GM12878 (cell line): ENCODE measurements at regions not wholly inside any gene's neighbourhood (a gene's known extent, or its start where the extent isn't known, plus 50 kb on each side); places are given as distances from the start of the nearest gene placed in this dataset.

Experiments
- BCL11A ChIP-seq: IDR thresholded peaks from 2 replicates; pipeline ENCODE4 v1.6.1; 2011; ENCODE audit warnings: low read depth, low read length
- CEBPZ ChIP-seq: fragments of 150-350 bp; IDR thresholded peaks from 2 replicates; pipeline ENCODE4 v1.6.1; 2016; ENCODE audit warnings: low read depth, low read length
- CUX1 ChIP-seq: IDR thresholded peaks from 2 replicates; pipeline ENCODE4 v1.6.1; 2012; ENCODE audit warnings: improper control_type of control experiment, low read depth, low read length; ENCODE audit not compliant: insufficient replicate concordance
- FOS ChIP-seq: IDR thresholded peaks from 3 replicates; pipeline ENCODE4 v1.6.1; 2011; ENCODE audit warnings: borderline replicate concordance; ENCODE audit not compliant: insufficient read length; ENCODE audit errors: extremely low read depth
- IRF5 ChIP-seq: fragments of 450-650 bp; IDR thresholded peaks from 2 replicates; pipeline ENCODE4 v1.6.1; 2017; ENCODE audit warnings: borderline replicate concordance
- PRDM15 ChIP-seq: fragments of 450-650 bp; formaldehyde crosslinking; IDR thresholded peaks from 2 replicates; pipeline ENCODE4 v1.4.0; 2020; ENCODE audit warnings: mild to moderate bottlenecking, moderate library complexity
- RAD21 ChIP-seq: IDR thresholded peaks from 2 replicates; pipeline ENCODE4 v1.6.1; 2011; ENCODE audit warnings: mild to moderate bottlenecking, low read depth, low read length, moderate library complexity; ENCODE audit not compliant: insufficient read depth
- SIN3A ChIP-seq: IDR thresholded peaks from 2 replicates; pipeline ENCODE4 v1.6.1; 2012; ENCODE audit warnings: low read depth, low read length, improper control_type of control experiment
- SREBF1 ChIP-seq: IDR thresholded peaks from 2 replicates; pipeline ENCODE4 v1.6.1; 2012; ENCODE audit warnings: mild to moderate bottlenecking, low read length
- SUPT20H ChIP-seq: IDR thresholded peaks from 2 replicates; pipeline ENCODE4 v1.6.1; 2011; ENCODE audit warnings: low read depth, mild to moderate bottlenecking, low read length, moderate library complexity, borderline replicate concordance; ENCODE audit not compliant: control insufficient read depth

- TF ChIP-seq CUX1 (no peak), SREBF1 (no peak), SUPT20H (no peak), BCL11A (no peak), SIN3A (no peak), PRDM15 (no peak), IRF5 (no peak), FOS (no peak), CEBPZ (no peak), RAD21 (no peak)
- TF ChIP-seq, all 136 proteins: peak for 0
These were observed 247.7 kb upstream of the GADL1 start (continued) for GRCh38 chr3:31142139-31142538.
